ENCODE measurements at regions not wholly inside any gene's neighbourhood (a gene's known extent, or its start where the extent isn't known, plus 50 kb on each side); places are given as distances from the start of the nearest gene placed in this dataset.

DNA sequence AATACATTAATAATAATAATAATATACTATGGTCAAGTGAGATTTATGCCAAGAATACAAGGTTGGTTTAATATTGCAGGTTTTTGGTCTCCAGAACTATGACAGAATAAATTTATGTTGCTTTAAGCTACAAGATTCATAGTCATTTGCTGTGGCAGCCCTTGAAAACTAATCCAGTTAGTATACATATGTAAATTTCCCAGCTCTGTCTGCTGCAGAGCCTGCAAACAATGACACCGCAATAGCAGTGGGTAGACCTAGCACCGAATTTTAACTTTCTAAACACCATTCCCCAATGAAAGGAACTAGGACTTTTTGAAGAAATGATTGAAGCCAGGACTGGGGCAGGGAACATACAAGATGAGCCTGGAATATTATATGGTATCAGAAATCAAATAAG lies 647.7 kb upstream of the NRSN1 start:
- TF ChIP-seq POLR2A (IDR thresholded peaks at IDR 0.05), result no peak
- TF ChIP-seq, protein P1, sequence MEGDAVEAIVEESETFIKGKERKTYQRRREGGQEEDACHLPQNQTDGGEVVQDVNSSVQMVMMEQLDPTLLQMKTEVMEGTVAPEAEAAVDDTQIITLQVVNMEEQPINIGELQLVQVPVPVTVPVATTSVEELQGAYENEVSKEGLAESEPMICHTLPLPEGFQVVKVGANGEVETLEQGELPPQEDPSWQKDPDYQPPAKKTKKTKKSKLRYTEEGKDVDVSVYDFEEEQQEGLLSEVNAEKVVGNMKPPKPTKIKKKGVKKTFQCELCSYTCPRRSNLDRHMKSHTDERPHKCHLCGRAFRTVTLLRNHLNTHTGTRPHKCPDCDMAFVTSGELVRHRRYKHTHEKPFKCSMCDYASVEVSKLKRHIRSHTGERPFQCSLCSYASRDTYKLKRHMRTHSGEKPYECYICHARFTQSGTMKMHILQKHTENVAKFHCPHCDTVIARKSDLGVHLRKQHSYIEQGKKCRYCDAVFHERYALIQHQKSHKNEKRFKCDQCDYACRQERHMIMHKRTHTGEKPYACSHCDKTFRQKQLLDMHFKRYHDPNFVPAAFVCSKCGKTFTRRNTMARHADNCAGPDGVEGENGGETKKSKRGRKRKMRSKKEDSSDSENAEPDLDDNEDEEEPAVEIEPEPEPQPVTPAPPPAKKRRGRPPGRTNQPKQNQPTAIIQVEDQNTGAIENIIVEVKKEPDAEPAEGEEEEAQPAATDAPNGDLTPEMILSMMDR (IDR thresholded peaks at IDR 0.05), result no peak
